Lung microvascular endothelial cell (primary cell): ENCODE measurements at regions not wholly inside any gene's neighbourhood (a gene's known extent, or its start where the extent isn't known, plus 50 kb on each side); places are given as distances from the start of the nearest gene placed in this dataset.

Experiments used
- DNase-seq, 2 donors: peaks; one replicate each; pipeline versions ENCODE4 v3.0.0 to v3.0.0-alpha.2; 2010; ENCODE audit warnings: low read depth in 2 of 2

- DNase-seq: peak in 1 of 2 donors; percentile 54
Measured at GRCh38 chr4:41427306-41427882, 110.6 kb upstream of the LIMCH1 start.

GRCh38 chr4:41427931-41428600 is 109.9 kb upstream of the LIMCH1 start:
- no peak for DNase-seq

GRCh38 chr4:41428601-41429279 is 109.2 kb upstream of the LIMCH1 start:
- DNase-seq: no peak

DNA sequence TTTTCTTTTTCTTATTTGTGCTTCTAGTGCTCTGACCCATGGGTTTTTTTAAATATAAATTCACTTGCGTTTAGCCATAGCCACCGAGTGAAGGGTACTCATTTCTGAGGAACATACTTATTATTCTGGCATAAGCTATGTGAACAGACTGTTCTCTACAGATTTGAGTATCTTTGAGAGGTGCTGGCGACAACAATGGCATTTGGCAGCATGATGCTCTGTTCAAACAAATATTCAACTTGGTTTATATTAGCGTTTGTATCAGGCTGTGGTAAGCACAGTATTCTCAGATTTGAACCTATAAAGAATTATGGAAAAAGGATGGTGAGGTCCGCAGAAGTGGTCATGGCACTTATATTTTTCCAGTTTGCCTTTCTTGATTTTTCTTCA is 108.7 kb upstream of the LIMCH1 start:
- no peak for DNase-seq

DNA sequence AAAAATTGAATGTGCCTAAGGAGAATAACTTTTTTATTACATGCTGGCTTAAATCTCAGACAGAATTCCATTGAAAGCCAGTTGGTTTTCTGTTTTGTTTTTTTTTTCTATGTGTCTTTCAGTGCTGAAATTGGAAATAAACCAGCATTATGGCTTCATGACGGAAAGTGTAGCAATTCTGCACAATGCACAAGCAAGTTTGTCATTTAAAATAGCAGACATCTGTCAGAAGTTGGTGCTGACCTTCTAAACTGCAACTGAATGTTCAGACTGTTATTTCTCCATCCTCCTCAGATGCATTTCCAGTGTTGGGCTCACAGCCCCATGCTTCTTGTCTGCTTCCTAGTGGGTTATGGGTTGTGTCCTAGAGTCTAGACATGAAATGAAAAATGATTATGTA is 107.2 kb upstream of the LIMCH1 start:
- no peak for DNase-seq

GRCh38 chr4:41431276-41431675 is 106.7 kb upstream of the LIMCH1 start:
- DNase-seq: no peak

GRCh38 chr4:41432219-41432618 is 105.7 kb upstream of the LIMCH1 start:
- no peak for DNase-seq

GRCh38 chr4:41432881-41433280 is 105.1 kb upstream of the LIMCH1 start:
- no peak for DNase-seq

- DNase-seq: no peak
Measured at GRCh38 chr4:41433361-41433760, 104.6 kb upstream of the LIMCH1 start.

DNA sequence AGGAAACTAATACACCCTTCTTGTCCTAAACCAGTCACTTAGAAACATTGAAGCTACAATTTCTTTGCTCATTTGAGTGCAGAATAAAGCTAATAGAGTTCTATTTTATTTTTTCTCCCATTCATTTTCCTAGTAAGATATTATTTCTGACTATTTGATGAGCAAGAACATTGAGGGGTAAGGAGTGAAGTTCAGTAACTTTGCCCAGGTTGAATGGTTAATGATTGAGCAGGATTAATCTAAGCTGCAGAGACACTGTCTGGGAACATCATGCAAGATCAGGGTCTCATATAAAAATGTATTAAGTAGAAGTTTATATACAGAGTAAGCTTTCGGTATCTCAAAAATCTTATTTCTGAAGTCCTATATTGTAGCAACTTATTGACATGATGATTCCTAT is 102.4 kb upstream of the LIMCH1 start:
- DNase-seq: no peak

DNA sequence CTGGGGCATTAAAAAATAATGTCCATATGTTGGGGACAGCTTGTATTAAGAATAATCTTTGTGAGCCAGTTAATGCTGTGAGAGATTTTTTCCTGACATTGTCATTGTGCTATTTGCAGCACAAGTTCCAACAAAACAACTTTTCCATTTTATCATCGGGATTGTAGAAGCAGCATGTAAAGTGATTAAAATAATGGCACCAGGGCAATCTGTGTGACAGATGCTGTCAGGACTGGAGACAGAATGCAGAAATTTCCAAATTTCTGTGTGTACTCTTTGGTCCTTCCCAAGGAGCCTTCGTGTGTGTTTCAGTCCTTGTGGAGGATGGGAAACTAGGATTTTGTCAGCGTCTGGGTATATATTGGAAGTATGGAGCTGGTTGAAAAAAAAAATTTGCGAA is 101.5 kb upstream of the LIMCH1 start:
- DNase-seq: peak in 1 of 2 donors; percentile 60

DNA sequence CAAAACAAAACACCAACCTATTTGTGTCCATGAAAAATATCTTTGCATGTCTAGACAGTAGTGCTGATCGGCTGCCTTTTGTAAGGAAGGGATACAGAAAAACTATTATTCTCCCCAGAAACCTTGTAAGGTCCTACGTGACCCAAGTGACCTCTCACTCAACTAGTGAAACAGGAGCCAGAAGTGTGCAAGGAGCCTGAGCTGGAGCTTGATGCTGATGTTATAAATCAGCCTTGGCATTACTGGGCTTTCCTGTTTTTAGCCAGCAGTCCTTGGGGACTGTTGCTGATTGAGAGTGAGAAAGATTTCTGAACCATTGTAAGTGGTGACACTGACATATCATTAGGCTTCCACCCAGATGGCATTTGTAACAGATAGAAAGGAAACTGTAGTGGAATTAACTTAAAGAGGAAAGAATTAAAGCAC is 100.8 kb upstream of the LIMCH1 start:
- DNase-seq: peak; percentile 34 to 52

DNA sequence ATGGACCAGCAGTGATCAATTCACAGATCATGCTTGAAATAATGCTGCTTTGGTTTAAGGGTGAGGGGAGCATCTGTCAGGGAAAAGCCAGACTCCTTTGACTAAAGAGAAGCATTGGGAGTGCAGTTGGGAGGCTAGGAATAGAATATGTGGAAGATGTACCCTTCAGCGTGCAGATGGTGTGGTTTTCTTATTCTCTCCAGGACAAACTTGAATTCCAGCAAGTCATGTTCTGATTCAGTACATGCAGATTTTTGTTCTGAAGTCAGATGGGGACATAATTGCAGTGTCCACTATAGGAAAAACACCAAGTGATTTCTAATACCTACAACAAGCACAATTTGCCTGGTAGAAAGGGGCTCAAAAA is 99.0 kb upstream of the LIMCH1 start:
- no peak for DNase-seq

GRCh38 chr4:41442810-41443209 is 95.1 kb upstream of the LIMCH1 start:
- DNase-seq: peak; percentile 46 to 85

GRCh38 chr4:41443340-41444079 is 94.4 kb upstream of the LIMCH1 start:
- no peak for DNase-seq

DNA sequence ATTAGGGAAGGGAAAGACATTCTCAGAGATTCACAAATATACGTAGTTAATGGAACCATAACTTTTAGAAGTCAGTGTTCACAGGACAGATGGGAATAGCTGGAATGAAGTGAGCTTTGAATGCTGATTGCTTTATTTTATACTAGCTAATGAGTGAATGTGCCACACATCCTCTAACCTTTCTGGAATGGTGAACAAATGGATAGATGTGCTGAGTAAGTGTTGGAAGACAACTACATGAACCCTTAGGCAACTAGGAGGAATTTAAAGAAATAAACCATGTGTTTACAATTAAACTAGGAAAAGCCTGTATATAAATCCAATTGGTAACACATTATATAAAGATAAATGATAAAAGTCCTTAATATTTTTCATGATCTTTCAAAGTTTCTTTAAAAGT is 91.6 kb upstream of the LIMCH1 start:
- DNase-seq: no peak

DNA sequence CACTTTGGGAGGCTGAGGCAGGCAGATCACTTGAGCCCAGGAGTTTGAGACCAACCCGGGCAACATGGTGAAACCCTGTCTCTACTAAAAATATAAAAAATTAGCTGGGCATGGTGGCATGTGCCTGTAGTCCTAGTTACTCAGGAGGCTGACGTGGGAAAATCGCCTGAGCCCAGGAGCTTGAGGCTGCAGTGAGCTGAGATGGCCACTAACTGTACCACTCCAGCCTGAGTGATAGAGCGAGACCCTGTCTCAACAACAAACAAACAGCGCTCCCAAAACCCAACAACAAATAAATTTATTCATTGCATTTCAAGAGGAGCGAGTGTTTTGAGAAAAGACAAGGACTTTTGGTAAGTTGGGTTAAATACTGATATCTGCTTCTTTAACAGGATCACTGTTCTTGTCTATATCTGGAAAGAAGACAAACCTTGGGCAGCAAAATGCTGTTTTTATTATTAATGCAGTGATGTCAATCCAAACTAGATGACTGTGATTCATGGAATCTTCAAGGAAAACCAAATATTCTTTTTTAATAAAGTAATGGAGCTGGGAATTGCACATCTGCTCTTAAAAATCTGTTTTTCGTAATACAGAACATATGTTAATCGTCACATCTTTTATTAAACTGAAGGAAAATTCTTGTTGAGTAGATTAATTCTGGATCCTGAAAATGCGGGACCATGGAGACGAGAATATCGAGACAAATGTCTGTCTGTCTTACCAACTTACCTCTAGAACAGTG is 90.8 kb upstream of the LIMCH1 start:
- no peak for DNase-seq

GRCh38 chr4:41448934-41449333 is 89.0 kb upstream of the LIMCH1 start:
- no peak for DNase-seq

DNA sequence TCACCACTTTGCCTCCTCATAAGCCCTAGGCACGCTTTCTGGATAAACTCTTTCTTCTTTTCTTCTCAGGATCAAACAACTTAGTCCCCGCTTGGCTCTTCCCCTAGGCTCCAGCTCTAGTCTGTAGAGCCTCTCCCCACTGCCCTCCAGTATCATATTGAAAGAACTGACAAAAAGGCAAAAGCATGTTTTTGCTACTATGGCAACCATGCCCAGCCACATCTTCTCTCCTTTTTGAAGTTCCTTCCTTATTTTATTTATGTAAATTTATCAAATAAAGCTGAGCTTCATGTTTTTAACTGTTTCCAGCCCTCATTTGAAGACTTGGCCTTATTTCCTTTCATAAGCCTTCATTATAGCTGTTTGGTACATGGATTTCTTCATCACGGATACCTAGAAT is 86.0 kb upstream of the LIMCH1 start:
- DNase-seq: no peak

GRCh38 chr4:41452484-41453225 is 85.3 kb upstream of the LIMCH1 start:
- no peak for DNase-seq

DNA sequence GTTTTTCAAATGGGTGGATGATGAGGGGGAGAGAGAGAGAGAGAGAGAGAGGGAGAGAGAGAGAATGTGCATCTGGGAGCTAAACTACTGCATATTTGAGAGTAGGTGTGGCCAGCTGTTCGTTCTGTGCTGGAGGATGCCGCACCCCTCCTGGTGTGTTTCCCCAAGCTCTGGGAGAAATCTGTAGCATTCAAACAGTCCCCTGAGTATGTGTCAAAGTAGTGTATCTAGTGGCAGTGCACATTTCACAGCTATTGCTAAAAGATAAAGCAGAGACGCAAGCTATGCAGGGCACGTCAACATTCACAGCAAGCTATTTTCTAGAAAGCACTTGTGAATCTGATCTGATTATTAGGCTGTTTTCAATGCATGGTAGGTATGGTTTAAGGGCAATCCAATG is 83.5 kb upstream of the LIMCH1 start:
- DNase-seq: no peak
